PFSK-1 (cell line): ENCODE measurements at regions not wholly inside any gene's neighbourhood (a gene's known extent, or its start where the extent isn't known, plus 50 kb on each side); places are given as distances from the start of the nearest gene placed in this dataset.

Experiments used
- FOXP2 ChIP-seq: optimal IDR thresholded peaks from 2 replicates; pipeline ENCODE3; 2011; ENCODE audit warnings: borderline replicate concordance, control low read depth, inconsistent platforms; ENCODE audit not compliant: insufficient read depth; ENCODE audit errors: extremely low read length, extremely low read depth
- POLR2AphosphoS5 ChIP-seq: IDR thresholded peaks from 2 replicates; pipeline ENCODE4 v1.6.1; 2012; ENCODE audit warnings: low read depth, mild to moderate bottlenecking, control low read depth, low read length, moderate library complexity
- REST ChIP-seq, 2 experiments: IDR thresholded peaks; 2 replicates each; pipeline versions ENCODE4 v1.6.1 to v1.8.0; 2011 to 2012; ENCODE audit warnings: low read depth in 2 of 2, low read length in 2 of 2, control low read depth in 1 of 2, inconsistent platforms in 1 of 2, mild to moderate bottlenecking in 1 of 2, moderate library complexity in 1 of 2; ENCODE audit not compliant: insufficient read depth in 1 of 2

GRCh38 chr2:13102397-13103063, 385.8 kb downstream of the TRIB2 start:
- TF ChIP-seq REST (IDR thresholded peaks at IDR 0.05; ENCODE audit: insufficient read depth in 1 of 2, low read depth in 2 of 2, low read length in 2 of 2), result no peak
- no peak for TF ChIP-seq FOXP2
- no peak for TF ChIP-seq POLR2AphosphoS5
